Fibroblast of lung (primary cell): ENCODE measurements at regions not wholly inside any gene's neighbourhood (a gene's known extent, or its start where the extent isn't known, plus 50 kb on each side); places are given as distances from the start of the nearest gene placed in this dataset.

ENCODE experiments used
- EZH2 ChIP-seq: IDR thresholded peaks from 2 replicates; pipeline ENCODE4 v1.5.1; 2012; ENCODE audit warnings: low read length, control low read depth, mild to moderate bottlenecking; ENCODE audit errors: missing control alignments
- TF ChIP-seq, protein P1 (sequence below), 2 donors: IDR thresholded peaks in 1 of 2; conservative IDR thresholded peaks in 1 of 2; 1 replicate in 1 of 2; 2 replicates in 1 of 2; pipeline ENCODE4 v1.5.1; 2011 to 2012; ENCODE audit warnings: low read length in 2 of 2, control low read depth in 1 of 2, inconsistent platforms in 1 of 2, low read depth in 1 of 2, mild to moderate bottlenecking in 1 of 2

DNA sequence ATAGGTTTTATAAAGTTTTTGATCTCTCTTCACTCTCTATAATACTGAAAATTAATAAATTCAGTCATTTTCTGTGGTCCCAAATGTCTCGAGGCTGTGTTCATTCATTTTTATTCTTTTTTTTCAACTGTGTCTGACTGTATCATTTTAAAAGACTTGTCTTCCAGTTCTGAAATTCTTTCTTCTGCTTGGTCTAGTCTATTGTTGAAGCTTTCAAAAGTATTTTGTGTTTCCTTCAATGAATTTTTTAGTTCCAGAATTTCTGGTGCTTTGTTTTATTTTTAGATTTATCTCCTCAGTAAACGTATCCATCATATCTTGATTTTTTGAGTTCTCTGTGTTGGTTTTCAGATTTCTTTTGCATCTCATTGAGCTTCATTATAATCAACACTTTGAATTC, 161.0 kb upstream of the CHRM3 start:
- TF ChIP-seq, protein P1, sequence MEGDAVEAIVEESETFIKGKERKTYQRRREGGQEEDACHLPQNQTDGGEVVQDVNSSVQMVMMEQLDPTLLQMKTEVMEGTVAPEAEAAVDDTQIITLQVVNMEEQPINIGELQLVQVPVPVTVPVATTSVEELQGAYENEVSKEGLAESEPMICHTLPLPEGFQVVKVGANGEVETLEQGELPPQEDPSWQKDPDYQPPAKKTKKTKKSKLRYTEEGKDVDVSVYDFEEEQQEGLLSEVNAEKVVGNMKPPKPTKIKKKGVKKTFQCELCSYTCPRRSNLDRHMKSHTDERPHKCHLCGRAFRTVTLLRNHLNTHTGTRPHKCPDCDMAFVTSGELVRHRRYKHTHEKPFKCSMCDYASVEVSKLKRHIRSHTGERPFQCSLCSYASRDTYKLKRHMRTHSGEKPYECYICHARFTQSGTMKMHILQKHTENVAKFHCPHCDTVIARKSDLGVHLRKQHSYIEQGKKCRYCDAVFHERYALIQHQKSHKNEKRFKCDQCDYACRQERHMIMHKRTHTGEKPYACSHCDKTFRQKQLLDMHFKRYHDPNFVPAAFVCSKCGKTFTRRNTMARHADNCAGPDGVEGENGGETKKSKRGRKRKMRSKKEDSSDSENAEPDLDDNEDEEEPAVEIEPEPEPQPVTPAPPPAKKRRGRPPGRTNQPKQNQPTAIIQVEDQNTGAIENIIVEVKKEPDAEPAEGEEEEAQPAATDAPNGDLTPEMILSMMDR (conservative IDR thresholded peaks at IDR 0.05 in 1 of 2, IDR thresholded peaks at IDR 0.05 in 1 of 2; ENCODE audit: low read depth in 1 of 2, low read length in 2 of 2): no peak
- TF ChIP-seq EZH2: no peak
